Transverse colon (tissue), 4 donors: ENCODE measurements at regions not wholly inside any gene's neighbourhood (a gene's known extent, or its start where the extent isn't known, plus 50 kb on each side); places are given as distances from the start of the nearest gene placed in this dataset.

Experiments used
- DNase-seq: peaks from one replicate; pipeline ENCODE4 v3.0.0-alpha.2; 2019
- H3K27ac ChIP-seq, 4 donors: fragments of 200-600 bp; sonication (generic); 2 replicates each; pipeline ENCODE4 v1.5.1; 2016 to 2018; ENCODE audit warnings: inconsistent platforms in 4 of 4
- H3K27me3 ChIP-seq: fragments of 200-600 bp; sonication (generic); 2 replicates; pipeline ENCODE4 v1.5.1; 2017; ENCODE audit warnings: inconsistent platforms
- H3K36me3 ChIP-seq, 4 donors: fragments of 200-600 bp; sonication (generic); 2 replicates each; pipeline ENCODE4 v1.5.1; 2017 to 2019; ENCODE audit warnings: inconsistent platforms in 4 of 4
- H3K4me1 ChIP-seq, 4 donors: fragments of 200-600 bp; sonication (generic); 2 replicates each; pipeline ENCODE4 v1.5.1; 2017 to 2020; ENCODE audit warnings: inconsistent platforms in 4 of 4
- H3K4me3 ChIP-seq, 4 donors: fragments of 200-600 bp; sonication (generic); 1 replicate in 1 of 4; 2 replicates in 3 of 4; pipeline versions ENCODE4 v1.5.1 to v1.6.1; 2017 to 2019; ENCODE audit warnings: inconsistent platforms in 4 of 4
- H3K9me3 ChIP-seq, 2 donors: fragments of 200-600 bp; sonication (generic); 2 replicates each; pipeline ENCODE4 v1.5.1; 2017 to 2019; ENCODE audit warnings: inconsistent platforms in 2 of 2
- EP300 ChIP-seq: sonication (generic); formaldehyde crosslinking; IDR thresholded peaks from one replicate; pipeline ENCODE4 v1.6.1; 2017; ENCODE audit warnings: antibody characterized with exemption, low read depth
- POLR2A ChIP-seq: fragments of 450-650 bp; IDR thresholded peaks from one replicate; pipeline ENCODE4 v1.6.1; 2016; ENCODE audit warnings: antibody characterized with exemption, mild to moderate bottlenecking, moderate library complexity
- POLR2AphosphoS5 ChIP-seq, 3 donors: sonication (generic); formaldehyde crosslinking; IDR thresholded peaks; one replicate each; pipeline ENCODE4 v1.6.1; 2016; ENCODE audit warnings: antibody characterized with exemption in 3 of 3
- WGBS, 2 donors: methylation state at CpG; one replicate each; pipeline ENCODE4 v1.1.5; 2018; ENCODE audit warnings: low coverage in 1 of 2; 5-methylcytosine and 5-hydroxymethylcytosine counted together
- in situ Hi-C, 4 donors: fragments of 200-750 bp; cut with MboI; loops; one replicate each; pipeline versions ENCODE4 v1.15.0 to v1.15.1; 2017; ENCODE audit warnings: low sequenced_read_pairs in 3 of 4, low pct_ligation_motif_present in 1 of 4, low pct_unique_long_range_greater_than_20kb in 1 of 4
- intact Hi-C: fragments of 100-400 bp; cut with DNase I; formaldehyde crosslinking; loops from one replicate; pipeline ENCODE4 v1.15.1; 2023; ENCODE audit warnings: low total_unique reads
- TF ChIP-seq, protein P1 (sequence below), 5 experiments: fragments of 200-600 bp in 3 of 5; fragments of 450-650 bp in 2 of 5; sonication (generic) in 3 of 5; IDR thresholded peaks; 1 replicate in 2 of 5; 2 replicates in 3 of 5; pipeline ENCODE4 v1.5.1; 2016 to 2017; ENCODE audit warnings: antibody characterized with exemption in 5 of 5, inconsistent platforms in 3 of 5, mild to moderate bottlenecking in 2 of 5, moderate library complexity in 1 of 5

DNA sequence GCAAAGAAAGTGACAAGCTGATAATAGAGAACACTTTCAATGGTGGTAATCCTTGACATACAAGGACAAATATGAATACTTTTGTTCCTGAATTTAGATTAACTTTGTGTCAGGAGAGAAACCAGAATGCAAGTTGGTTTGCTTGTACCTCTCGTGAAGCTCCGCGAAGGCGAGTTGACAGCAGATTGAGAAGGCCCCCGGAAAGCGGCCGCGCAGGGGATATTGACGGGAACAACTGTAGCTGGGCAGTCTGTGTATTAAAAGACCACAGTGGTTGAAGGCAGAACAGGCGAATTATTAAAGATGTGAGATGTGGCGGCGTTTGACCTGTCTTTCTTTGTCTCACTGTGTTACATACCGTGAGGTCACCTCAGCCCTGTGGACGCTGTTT is 175.8 kb upstream of the RALGAPA2 start:
- H3K4me1 ChIP-seq: no peaks in the 10 kb centered on the region
- no peaks in the 10 kb centered on the region for H3K27me3 ChIP-seq
- H3K4me3 ChIP-seq: no peak overlapping the region
- DNase-seq: no peak
- intact Hi-C loops (no loop called here), in situ Hi-C loops (no loop called here)
- no peak for TF ChIP-seq EP300
- no peak for TF ChIP-seq POLR2AphosphoS5 (IDR thresholded peaks at IDR 0.05)
- TF ChIP-seq POLR2A: no peak
- TF ChIP-seq, protein P1, sequence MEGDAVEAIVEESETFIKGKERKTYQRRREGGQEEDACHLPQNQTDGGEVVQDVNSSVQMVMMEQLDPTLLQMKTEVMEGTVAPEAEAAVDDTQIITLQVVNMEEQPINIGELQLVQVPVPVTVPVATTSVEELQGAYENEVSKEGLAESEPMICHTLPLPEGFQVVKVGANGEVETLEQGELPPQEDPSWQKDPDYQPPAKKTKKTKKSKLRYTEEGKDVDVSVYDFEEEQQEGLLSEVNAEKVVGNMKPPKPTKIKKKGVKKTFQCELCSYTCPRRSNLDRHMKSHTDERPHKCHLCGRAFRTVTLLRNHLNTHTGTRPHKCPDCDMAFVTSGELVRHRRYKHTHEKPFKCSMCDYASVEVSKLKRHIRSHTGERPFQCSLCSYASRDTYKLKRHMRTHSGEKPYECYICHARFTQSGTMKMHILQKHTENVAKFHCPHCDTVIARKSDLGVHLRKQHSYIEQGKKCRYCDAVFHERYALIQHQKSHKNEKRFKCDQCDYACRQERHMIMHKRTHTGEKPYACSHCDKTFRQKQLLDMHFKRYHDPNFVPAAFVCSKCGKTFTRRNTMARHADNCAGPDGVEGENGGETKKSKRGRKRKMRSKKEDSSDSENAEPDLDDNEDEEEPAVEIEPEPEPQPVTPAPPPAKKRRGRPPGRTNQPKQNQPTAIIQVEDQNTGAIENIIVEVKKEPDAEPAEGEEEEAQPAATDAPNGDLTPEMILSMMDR (IDR thresholded peaks at IDR 0.05): no peak
- H3K36me3 ChIP-seq: no peaks in the 10 kb centered on the region
- no peaks in the 10 kb centered on the region for H3K9me3 ChIP-seq
- WGBS, 2 donors: 85 to 89% methylated on average over 14 of the region's 14 CpGs
- H3K27ac ChIP-seq: no peak overlapping the region

DNA sequence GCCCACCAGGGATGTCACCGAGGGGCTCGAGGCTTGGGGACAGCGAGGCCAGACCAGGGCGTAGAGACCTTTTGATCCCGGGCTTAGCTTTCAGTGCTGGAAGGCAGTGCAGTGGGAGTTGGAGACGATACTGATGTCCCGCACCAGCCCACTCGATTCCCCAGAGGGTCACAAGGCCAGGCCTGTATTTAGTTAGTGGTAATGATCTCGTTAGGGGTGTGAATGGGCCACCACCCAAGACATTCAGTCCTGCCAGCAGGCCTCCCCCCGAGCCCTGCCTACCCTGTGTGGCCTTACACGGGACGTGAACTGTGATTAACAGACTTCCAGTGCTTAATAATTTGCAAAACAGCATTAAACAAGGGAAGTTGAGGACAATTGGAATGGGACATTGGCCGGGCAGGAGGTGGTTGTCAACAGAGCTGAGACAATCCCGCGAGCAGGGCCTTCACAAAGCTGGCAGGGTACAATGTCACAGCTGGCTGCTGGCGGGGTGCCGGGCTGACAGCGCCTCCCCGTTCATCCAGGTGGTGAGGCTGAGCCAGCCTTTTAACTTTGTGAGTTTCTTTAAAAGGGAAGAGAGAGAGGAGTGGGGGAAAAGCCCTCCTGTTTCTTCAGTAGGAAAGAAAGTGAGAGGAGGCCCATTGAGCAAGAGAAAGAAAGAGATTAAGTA is 175.3 kb upstream of the RALGAPA2 start:
- DNase-seq: no peak
- Histone ChIP-seq H3K4me1 (no peaks in the 10 kb centered on the region), H3K27ac (no peak overlapping the region), H3K27me3 (no peaks in the 10 kb centered on the region), H3K36me3 (no peaks in the 10 kb centered on the region), H3K4me3 (no peak overlapping the region), H3K9me3 (no peaks in the 10 kb centered on the region)
- TF ChIP-seq, protein P1 (IDR thresholded peaks at IDR 0.05): no peak
- TF ChIP-seq POLR2A (no peak), POLR2AphosphoS5 (IDR thresholded peaks at IDR 0.05) (no peak), EP300 (no peak)
- WGBS, 2 donors: 50 to 62% methylated on average over 2 to 19 of the region's 19 CpGs
- intact Hi-C loops: no loop called here
- in situ Hi-C loops: no loop called here

DNA sequence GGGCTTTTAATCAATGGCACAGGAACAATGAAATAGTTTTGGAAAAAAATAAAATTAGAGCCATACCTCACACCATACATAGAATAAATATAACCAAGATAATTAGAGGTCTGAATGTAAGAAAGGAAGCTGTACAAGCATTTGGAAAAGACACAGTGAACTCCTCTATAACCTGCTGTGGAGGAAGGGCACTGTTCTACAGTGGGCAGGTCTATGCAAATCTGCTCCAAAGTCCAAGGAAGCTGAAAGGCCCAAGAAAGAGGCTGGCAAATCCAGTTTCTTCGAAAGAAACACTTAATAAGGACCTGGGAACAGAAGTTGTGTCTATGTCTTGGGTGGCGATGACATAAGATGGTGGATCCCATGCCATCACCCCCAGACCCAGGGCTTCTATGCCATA is 169.4 kb upstream of the RALGAPA2 start:
- intact Hi-C loops (no loop called here), in situ Hi-C loops (no loop called here)
- Histone ChIP-seq H3K4me3 (no peak overlapping the region), H3K9me3 (no peaks in the 10 kb centered on the region), H3K36me3 (no peaks in the 10 kb centered on the region), H3K27me3 (peaks cover 6% of the 10 kb centered on the region), H3K4me1 (no peaks in the 10 kb centered on the region), H3K27ac (no peak overlapping the region)
- no peak for DNase-seq
- 71 to 86% methylated on average over 1 to 2 of the region's 2 CpGs for WGBS, 2 donors
- TF ChIP-seq, protein P1 (IDR thresholded peaks at IDR 0.05): no peak
- TF ChIP-seq POLR2AphosphoS5 (IDR thresholded peaks at IDR 0.05) (no peak), EP300 (no peak), POLR2A (no peak)

DNA sequence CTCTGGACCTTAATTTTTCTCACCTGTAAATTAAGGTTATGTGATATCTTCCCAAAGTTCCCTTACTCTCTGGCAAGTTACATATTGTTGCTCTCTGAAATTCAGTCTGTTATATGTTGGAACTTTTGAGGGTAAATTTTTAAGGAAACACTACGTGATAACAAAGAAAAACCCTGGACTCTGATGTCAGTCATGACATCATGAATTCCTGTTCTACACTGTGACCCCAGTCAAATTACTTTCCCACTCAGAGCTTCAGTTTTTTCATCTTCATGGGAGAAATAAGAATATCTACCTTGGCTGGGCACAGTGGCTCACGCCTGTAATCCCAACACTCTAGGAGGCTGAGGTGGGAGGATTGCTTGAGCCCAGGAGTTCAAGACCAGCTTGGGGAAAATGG is 164.6 kb upstream of the RALGAPA2 start:
- no peak for DNase-seq
- Histone ChIP-seq H3K36me3 (no peaks in the 10 kb centered on the region), H3K4me1 (no peaks in the 10 kb centered on the region), H3K27ac (no peak overlapping the region), H3K27me3 (peaks cover 31% of the 10 kb centered on the region), H3K9me3 (no peaks in the 10 kb centered on the region), H3K4me3 (no peak overlapping the region)
- WGBS, 2 donors: 80 to 84% methylated on average over 2 of the region's 2 CpGs
- in situ Hi-C loops: no loop called here
- no peak for TF ChIP-seq EP300
- no peak for TF ChIP-seq POLR2A
- TF ChIP-seq, protein P1 (IDR thresholded peaks at IDR 0.05): no peak
- no peak for TF ChIP-seq POLR2AphosphoS5 (IDR thresholded peaks at IDR 0.05)
- intact Hi-C loops: no loop called here
